GM19023 (cell line): ENCODE measurements at regions not wholly inside any gene's neighbourhood (a gene's known extent, or its start where the extent isn't known, plus 50 kb on each side); places are given as distances from the start of the nearest gene placed in this dataset.
A peak's percentile ranks its signal among the peaks of the same experiment; 100 is the strongest.
"Not testable (repeated sequence)": the region's sequence is repeated elsewhere in the genome, so short reads cannot be mapped to it uniquely, and the experiment has no call there.

Experiments used
- ATAC-seq: cut with Tn5 transposase; IDR thresholded peaks from one replicate; pipeline ENCODE4 v1.9.1; 2021; ENCODE audit warnings: mild to moderate bottlenecking, moderate library complexity; ENCODE audit not compliant: unreplicated experiment

GRCh38 chr10:91745090-91745831, 53.0 kb upstream of the TNKS2 start:
- no peak for ATAC-seq

- ATAC-seq = no peak
Observed at GRCh38 chr10:91743465-91743864, 54.8 kb upstream of the TNKS2 start.

- no peak for ATAC-seq
Observed at GRCh38 chr10:91742229-91742628, 56.0 kb upstream of the TNKS2 start.

GRCh38 chr10:91741356-91741755, 56.9 kb upstream of the TNKS2 start:
- no peak for ATAC-seq

GRCh38 chr10:91740353-91740924, 57.8 kb upstream of the TNKS2 start:
- ATAC-seq = no peak

- not testable (repeated sequence) for ATAC-seq
Observed at GRCh38 chr10:91732265-91732664, 66.0 kb upstream of the TNKS2 start.

GRCh38 chr10:91729339-91729738, 68.9 kb upstream of the TNKS2 start:
- not testable (repeated sequence) for ATAC-seq

- ATAC-seq = no peak
Observed at GRCh38 chr10:91726355-91726754, 71.9 kb upstream of the TNKS2 start.

- no peak for ATAC-seq
Observed at GRCh38 chr10:91724933-91725332, 73.3 kb upstream of the TNKS2 start.

GRCh38 chr10:91713461-91714072, 80.7 kb upstream of the PPP1R3C start:
- no peak for ATAC-seq

- peak; percentile 76 for ATAC-seq
Observed at GRCh38 chr10:91711885-91712680, 79.2 kb upstream of the PPP1R3C start.

GRCh38 chr10:91709394-91709798, 76.5 kb upstream of the PPP1R3C start:
- ATAC-seq = no peak

- no peak for ATAC-seq
Observed at GRCh38 chr10:91708174-91708861, 75.4 kb upstream of the PPP1R3C start.

- ATAC-seq = no peak
Observed at GRCh38 chr10:91707236-91707635, 74.4 kb upstream of the PPP1R3C start.

GRCh38 chr10:91705948-91706670, 73.2 kb upstream of the PPP1R3C start:
- no peak for ATAC-seq

- ATAC-seq = no peak
Observed at GRCh38 chr10:91702620-91703019, 69.7 kb upstream of the PPP1R3C start.

GRCh38 chr10:91700788-91701444, 68.0 kb upstream of the PPP1R3C start:
- ATAC-seq = no peak

GRCh38 chr10:91700273-91700672, 67.4 kb upstream of the PPP1R3C start:
- no peak for ATAC-seq

- ATAC-seq = no peak
Observed at GRCh38 chr10:91698258-91698657, 65.4 kb upstream of the PPP1R3C start.
